ENCODE measurements at regions not wholly inside any gene's neighbourhood (a gene's known extent, or its start where the extent isn't known, plus 50 kb on each side); places are given as distances from the start of the nearest gene placed in this dataset.
"Not testable (repeated sequence)": the region's sequence is repeated elsewhere in the genome, so short reads cannot be mapped to it uniquely, and the experiment has no call there.

- DNase-seq = no peak
- intact Hi-C loops (cut with DNase I) = no loop called here
- no peak for ATAC-seq
Measured at GRCh38 chr1:102550729-102551384, 554.1 kb upstream of the OLFM3 start.

DNA sequence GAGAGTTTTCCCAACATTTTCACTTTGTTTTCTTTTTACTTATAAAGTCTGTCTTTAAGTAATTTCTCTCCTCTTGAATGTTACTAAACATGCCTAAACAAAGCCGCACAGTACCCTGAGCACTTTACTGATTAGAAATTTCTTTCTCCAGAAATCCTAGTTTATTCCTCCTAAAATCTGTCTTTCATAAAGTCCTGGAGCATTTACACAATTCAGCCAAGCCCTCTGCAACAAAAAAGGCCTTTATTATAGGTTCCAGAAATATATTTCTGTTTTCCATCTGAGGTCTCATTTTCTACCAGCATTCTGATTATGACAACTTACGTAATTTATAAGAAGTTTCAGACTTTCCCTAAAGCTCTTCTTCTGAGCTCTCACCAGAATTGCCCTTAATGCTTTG lies 549.5 kb upstream of the OLFM3 start:
- DNase-seq (no peak), ATAC-seq (no peak)
- intact Hi-C loops (cut with DNase I) = no loop called here

DNA sequence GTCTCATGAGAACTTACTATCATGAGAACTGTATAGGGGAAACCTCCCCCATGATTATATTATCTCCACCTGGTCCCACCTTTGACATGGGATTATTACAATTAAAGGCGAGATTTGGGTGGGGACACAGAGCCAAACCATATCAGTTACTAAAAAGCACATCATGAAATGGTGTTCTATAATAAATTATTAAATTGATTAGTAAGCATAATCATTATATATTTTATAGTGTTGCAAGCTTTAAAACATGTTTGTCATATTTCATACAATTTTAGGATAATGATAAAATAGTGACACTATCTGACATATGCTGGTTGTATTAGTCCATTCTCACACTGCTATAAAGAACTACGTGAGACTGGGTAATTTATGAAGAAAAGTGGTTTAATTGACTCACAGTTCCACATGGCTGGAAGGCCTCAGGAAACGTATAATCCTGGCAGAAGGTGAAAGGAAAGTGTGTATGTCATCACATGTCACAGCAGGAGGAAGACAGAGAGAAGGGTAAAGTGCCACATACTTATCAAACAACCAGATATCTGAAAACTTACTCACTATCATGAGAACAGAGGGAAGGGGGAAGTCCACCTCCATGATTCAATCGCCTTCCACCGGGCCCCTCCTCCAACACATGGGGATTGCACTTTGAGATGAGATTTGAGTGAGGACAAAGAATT lies 539.2 kb upstream of the OLFM3 start:
- ATAC-seq = no peak
- intact Hi-C loops (cut with DNase I) = no loop called here
- DNase-seq = no peak

GRCh38 chr1:102531036-102531435 lies 534.3 kb upstream of the OLFM3 start:
- intact Hi-C loops (cut with DNase I) = no loop called here
- ATAC-seq = no peak
- DNase-seq = no peak

DNA sequence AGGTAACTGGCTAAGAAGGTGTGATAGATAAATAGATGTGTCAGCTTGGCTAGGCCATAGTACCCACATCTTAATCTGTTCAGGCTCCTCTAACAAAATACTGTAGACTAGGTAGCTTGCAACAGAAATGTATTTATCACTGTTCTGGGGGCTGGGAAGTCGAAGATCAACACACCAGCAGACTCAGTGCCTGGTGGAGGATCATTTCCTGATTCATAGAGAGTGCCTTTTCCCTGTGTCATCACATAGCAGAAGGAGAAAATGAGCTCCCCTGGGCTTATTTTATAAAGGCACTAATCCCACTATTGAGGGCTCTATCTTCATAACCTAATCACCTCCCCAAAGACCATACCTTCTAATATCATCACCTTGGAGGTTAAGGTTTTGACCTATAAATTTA lies 532.7 kb upstream of the OLFM3 start:
- ATAC-seq (no peak), DNase-seq (no peak)
- intact Hi-C loops (cut with DNase I) = no loop called here

DNA sequence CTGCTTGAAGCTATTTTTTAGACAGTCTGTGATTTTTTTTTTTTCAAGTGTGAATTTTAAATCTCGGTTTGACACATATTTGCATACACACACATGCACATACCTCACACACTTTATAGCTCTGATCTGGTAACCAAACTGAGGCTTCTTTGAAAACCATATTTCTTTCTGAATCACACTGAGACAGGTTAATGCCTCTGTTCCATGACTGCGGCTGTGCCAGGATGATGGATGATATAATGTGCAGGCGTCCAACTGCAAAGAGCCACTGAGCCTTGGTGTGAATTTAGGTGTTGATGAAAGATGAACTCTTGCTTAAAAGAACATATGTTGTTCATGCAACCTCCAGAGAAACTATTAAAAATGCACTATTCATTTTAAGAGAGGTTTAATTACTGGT lies 504.0 kb upstream of the OLFM3 start:
- intact Hi-C loops (cut with DNase I) = no loop called here
- DNase-seq (no peak), ATAC-seq (no peak)

DNA sequence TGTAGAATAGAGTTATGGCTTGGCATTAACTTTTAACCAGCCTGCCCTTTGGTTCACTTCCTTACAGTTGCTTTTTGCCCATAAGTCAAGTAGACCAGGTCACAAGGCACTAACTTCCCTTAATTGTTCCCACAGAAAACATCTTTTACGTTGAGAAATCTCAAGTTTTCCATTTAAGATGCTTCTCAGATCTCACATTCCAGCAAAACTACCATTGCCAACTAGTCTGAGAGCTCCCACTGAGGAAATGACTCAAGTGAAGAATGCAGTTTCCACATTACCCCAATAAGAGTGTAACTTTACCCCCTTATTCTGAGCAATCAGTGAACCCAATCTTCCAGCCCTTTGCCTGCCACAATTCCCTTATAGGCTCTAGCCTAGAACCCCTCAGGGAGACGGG lies 502.2 kb upstream of the OLFM3 start:
- intact Hi-C loops (cut with DNase I) = no loop called here
- no peak for ATAC-seq
- no peak for DNase-seq

GRCh38 chr1:102497810-102498209 lies 501.1 kb upstream of the OLFM3 start:
- DNase-seq; intact Hi-C loops (cut with DNase I); ATAC-seq: not testable (repeated sequence)

DNA sequence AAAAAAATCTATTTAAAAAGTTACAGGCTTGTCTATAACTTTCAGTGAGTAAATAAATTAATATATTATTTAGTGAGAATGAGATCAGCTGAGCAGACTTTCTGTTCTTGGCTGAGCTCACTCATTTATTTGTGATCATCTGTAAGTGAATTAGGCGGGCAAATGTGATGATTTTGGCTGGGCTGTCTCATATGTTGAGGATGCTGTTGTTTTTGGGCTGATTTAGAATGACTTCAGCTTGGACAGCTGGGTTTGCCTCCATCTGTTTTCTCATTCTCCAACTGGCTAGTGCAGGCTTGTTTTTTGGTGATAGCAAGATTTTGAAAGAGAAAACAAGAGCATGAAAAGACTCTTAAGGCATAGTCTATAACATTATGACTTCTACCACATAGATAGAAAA lies 475.8 kb upstream of the OLFM3 start:
- no peak for DNase-seq
- intact Hi-C loops (cut with DNase I) = no loop called here
- ATAC-seq = peak in 1 of 2 donors; percentile 55

DNA sequence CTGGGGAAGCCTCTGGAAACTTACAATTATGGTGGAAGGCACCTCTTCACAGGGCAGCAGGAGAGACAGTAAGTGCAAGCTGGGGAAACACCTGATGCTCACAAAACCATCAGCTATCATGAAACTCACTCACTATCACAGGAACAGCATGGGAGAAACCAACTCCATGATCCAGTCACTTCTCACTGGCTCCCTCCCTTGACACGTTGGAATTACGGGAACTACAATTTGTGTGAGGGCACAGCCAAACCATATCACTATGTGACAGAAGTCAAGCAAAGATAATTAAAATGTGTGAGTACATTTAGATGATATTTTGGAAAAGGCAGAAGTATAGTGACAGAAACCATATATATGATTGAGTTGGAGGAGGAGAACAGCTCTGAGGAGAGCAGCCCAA lies 474.0 kb upstream of the OLFM3 start:
- intact Hi-C loops (cut with DNase I) = no loop called here
- no peak for DNase-seq
- ATAC-seq = no peak

GRCh38 chr1:102466487-102466886 lies 469.8 kb upstream of the OLFM3 start:
- ATAC-seq = no peak
- intact Hi-C loops (cut with DNase I) = no loop called here

GRCh38 chr1:102463328-102463727 lies 466.6 kb upstream of the OLFM3 start:
- DNase-seq = no peak
- ATAC-seq = no peak
- intact Hi-C loops (cut with DNase I) = no loop called here

More at GRCh38 chr1:102466487-102466886, 469.8 kb upstream of the OLFM3 start:
- no peak for DNase-seq

GRCh38 chr1:102442317-102442716 lies 445.6 kb upstream of the OLFM3 start:
- ATAC-seq; DNase-seq; intact Hi-C loops (cut with DNase I): not testable (repeated sequence)

- no peak for ATAC-seq
Measured at GRCh38 chr1:102435483-102435882, 438.8 kb upstream of the OLFM3 start.

DNA sequence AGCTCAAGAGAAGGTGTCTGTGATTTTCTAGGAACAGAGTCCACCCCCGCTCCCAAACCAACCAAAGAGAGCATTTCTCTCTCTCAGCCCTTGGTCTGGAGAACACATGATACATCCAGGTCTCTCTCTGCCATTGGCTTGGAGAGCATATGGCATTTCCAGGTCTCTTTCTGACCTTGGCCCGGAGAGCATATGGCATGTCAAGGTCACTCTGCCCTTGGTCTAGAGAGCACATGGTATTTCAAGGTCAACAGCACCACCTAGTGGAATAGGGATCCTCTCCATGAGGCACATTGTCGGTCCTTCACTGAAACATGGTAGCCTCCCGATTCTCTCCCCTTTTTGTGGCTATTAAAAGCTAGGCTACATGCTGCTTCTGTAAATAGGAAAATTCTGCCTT lies 437.7 kb upstream of the OLFM3 start:
- DNase-seq (no peak), ATAC-seq (no peak)
- intact Hi-C loops (cut with DNase I) = no loop called here

More at GRCh38 chr1:102435483-102435882, 438.8 kb upstream of the OLFM3 start:
- DNase-seq = no peak
- intact Hi-C loops (cut with DNase I) = no loop called here

GRCh38 chr1:102431253-102431652 lies 434.5 kb upstream of the OLFM3 start:
- intact Hi-C loops (cut with DNase I) = no loop called here
- DNase-seq = no peak
- ATAC-seq = no peak

- ATAC-seq (no peak), DNase-seq (no peak)
- intact Hi-C loops (cut with DNase I) = no loop called here
Measured at GRCh38 chr1:102420034-102420433, 423.3 kb upstream of the OLFM3 start.
